ENCODE measurements at regions not wholly inside any gene's neighbourhood (a gene's known extent, or its start where the extent isn't known, plus 50 kb on each side); places are given as distances from the start of the nearest gene placed in this dataset.

DNA sequence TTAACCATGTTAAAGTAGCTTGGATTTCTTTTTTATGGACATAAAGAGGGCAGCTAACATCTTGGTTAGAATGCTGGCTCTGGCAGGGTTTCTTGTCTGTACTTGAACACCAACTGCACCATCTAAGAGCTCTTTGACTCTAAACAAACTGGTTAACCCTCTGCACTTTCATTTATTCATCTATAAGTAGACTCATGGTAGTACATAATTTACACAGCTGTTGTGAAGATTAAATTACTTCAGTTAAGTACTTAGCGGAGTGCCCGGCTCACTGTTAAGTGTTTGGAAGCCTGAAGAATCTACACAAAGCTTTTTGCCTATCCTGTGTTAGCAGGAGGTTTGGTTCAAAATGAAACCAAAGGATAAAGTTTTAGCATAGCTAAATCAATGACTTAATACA, 846.2 kb upstream of the API5 start:
- no peaks in the 10 kb centered on the region for H3K36me3 ChIP-seq
- DNase-seq = no peak
- no peaks in the 10 kb centered on the region for H3K9me3 ChIP-seq (ENCODE audit: severe bottlenecking)
- TF ChIP-seq, protein P1, sequence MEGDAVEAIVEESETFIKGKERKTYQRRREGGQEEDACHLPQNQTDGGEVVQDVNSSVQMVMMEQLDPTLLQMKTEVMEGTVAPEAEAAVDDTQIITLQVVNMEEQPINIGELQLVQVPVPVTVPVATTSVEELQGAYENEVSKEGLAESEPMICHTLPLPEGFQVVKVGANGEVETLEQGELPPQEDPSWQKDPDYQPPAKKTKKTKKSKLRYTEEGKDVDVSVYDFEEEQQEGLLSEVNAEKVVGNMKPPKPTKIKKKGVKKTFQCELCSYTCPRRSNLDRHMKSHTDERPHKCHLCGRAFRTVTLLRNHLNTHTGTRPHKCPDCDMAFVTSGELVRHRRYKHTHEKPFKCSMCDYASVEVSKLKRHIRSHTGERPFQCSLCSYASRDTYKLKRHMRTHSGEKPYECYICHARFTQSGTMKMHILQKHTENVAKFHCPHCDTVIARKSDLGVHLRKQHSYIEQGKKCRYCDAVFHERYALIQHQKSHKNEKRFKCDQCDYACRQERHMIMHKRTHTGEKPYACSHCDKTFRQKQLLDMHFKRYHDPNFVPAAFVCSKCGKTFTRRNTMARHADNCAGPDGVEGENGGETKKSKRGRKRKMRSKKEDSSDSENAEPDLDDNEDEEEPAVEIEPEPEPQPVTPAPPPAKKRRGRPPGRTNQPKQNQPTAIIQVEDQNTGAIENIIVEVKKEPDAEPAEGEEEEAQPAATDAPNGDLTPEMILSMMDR (IDR thresholded peaks at IDR 0.05; ENCODE audit: low read depth, low read length) = no peak
- H3K27me3 ChIP-seq (ENCODE audit: insufficient read depth, low read depth, severe bottlenecking) = peaks cover 15% of the 10 kb centered on the region
- no peak overlapping the region for H3K27ac ChIP-seq
- H3K4me3 ChIP-seq (ENCODE audit: low read depth, low read length) = no peak overlapping the region

DNA sequence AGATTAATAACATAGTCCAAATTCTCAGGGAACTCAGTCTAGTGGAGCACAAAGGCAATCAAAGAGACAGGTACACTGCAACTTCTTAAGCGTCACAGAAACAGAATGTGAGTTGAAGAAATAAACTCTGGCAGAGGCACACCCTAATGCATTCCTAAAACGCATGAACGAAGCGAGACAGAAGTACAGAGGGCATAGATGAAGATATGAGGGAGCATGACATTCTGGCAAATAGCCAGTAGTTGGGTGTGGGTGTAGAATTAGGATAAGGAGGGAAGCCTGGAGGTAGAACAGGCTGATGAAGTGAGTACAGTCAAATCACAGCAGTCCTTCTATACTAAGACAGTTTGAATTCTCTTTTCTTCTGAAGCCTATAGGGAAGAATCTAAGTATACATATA, 838.7 kb upstream of the API5 start:
- H3K27ac ChIP-seq = no peak overlapping the region
- H3K27me3 ChIP-seq (ENCODE audit: insufficient read depth, low read depth, severe bottlenecking) = peaks cover 15% of the 10 kb centered on the region
- H3K4me3 ChIP-seq (ENCODE audit: low read depth, low read length) = no peak overlapping the region
- H3K36me3 ChIP-seq = no peaks in the 10 kb centered on the region
- no peaks in the 10 kb centered on the region for H3K9me3 ChIP-seq (ENCODE audit: severe bottlenecking)
- TF ChIP-seq, protein P1 (IDR thresholded peaks at IDR 0.05; ENCODE audit: low read depth, low read length) = no peak
- no peak for DNase-seq

DNA sequence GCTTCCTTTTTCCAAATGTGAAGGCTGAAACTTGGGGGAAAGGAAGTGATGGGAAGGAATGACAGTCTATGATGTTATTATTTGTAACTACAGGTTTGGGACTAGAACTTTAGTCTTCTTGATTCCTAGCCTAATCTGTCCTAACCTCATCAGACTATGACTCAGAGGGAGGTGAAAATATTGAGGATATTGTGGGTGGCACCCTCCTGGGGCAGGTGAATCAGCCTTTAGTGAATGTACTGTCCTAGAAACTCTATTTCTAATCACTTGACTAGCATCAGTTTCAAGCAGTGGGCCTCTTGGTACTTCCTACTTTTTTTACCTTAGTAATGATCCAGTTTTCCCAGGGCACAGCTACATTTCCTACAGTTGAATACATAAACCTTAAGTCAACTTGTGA, 829.0 kb upstream of the API5 start:
- H3K4me3 ChIP-seq (ENCODE audit: low read depth, low read length) = no peak overlapping the region
- DNase-seq = no peak
- TF ChIP-seq, protein P1 (IDR thresholded peaks at IDR 0.05; ENCODE audit: low read depth, low read length) = no peak
- no peaks in the 10 kb centered on the region for H3K36me3 ChIP-seq
- no peaks in the 10 kb centered on the region for H3K27me3 ChIP-seq (ENCODE audit: insufficient read depth, low read depth, severe bottlenecking)
- no peaks in the 10 kb centered on the region for H3K9me3 ChIP-seq (ENCODE audit: severe bottlenecking)
- H3K27ac ChIP-seq = no peak overlapping the region

DNA sequence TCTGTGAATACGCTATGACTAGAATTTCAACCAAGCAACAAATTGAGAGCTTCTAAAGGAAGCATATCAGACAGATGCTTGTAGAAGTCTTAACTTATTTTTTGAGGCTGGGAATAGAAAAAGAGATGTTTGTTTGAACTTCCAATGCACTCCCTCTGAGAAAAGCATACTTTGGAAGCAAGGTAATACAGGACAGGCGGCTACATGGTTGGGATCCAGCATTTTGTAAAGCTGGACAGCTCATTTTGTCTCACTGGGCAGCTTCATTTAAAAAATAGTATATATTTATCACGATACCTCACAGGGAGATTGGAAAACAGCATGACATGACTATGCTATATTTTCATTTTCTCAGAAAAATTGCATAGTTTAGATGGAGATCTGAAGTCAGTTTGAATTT, 821.3 kb upstream of the API5 start:
- TF ChIP-seq, protein P1 (IDR thresholded peaks at IDR 0.05; ENCODE audit: low read depth, low read length) = no peak
- Histone ChIP-seq H3K36me3 (no peaks in the 10 kb centered on the region), H3K9me3 (ENCODE audit: severe bottlenecking) (no peaks in the 10 kb centered on the region), H3K27ac (no peak overlapping the region), H3K4me3 (ENCODE audit: low read depth, low read length) (no peak overlapping the region), H3K27me3 (ENCODE audit: insufficient read depth, low read depth, severe bottlenecking) (peaks cover 12% of the 10 kb centered on the region)
- DNase-seq = no peak

DNA sequence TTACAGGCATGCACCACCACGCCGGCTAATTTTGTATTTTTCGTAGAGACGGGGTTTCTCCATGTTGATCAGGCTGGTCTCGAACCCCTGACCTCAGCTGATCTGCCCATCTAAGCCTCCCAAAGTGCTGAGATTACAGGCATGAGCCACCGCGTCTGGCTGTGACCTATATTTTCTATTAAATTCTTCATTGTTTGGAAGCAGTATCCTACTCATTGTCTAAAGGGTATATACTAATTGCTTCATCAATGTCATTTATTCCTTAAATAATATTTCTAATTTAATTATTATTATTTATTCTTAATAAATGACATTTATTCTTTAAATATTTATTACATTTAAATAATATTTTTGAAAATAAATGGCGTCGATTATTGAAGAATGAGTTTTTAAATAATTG, 817.3 kb upstream of the API5 start:
- TF ChIP-seq, protein P1 (IDR thresholded peaks at IDR 0.05; ENCODE audit: low read depth, low read length) = no peak
- no peak for DNase-seq

DNA sequence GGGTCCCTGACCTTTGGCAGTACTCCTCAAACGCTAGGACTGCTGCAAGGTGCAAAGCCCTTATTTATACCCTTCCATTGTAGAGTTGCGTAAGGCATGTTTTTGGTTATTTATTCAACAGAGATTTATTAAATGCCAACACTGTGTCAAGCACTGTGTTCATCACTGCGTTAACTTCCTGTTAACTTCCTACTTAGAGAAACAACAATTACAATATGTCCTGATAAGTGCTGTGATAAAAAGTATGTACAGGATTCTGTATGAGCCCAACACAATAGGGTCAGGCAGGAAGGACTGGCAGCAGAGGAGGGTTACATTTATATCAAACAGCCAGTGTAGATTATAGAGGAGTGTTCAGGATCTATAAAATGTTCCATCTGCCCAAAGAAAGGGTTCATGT, 812.8 kb upstream of the API5 start:
- Histone ChIP-seq H3K9me3 (ENCODE audit: severe bottlenecking) (no peaks in the 10 kb centered on the region), H3K27ac (no peak overlapping the region), H3K4me3 (ENCODE audit: low read depth, low read length) (no peak overlapping the region), H3K27me3 (ENCODE audit: insufficient read depth, low read depth, severe bottlenecking) (no peaks in the 10 kb centered on the region), H3K36me3 (no peaks in the 10 kb centered on the region)
- TF ChIP-seq, protein P1 (IDR thresholded peaks at IDR 0.05; ENCODE audit: low read depth, low read length) = no peak
- no peak for DNase-seq

More for the DNA sequence above, 817.3 kb upstream of the API5 start:
- Histone ChIP-seq H3K27ac (no peak overlapping the region), H3K27me3 (ENCODE audit: insufficient read depth, low read depth, severe bottlenecking) (peaks cover 12% of the 10 kb centered on the region), H3K9me3 (ENCODE audit: severe bottlenecking) (no peaks in the 10 kb centered on the region), H3K36me3 (no peaks in the 10 kb centered on the region), H3K4me3 (ENCODE audit: low read depth, low read length) (no peak overlapping the region)
